HG03175 (cell line): ENCODE measurements at regions not wholly inside any gene's neighbourhood (a gene's known extent, or its start where the extent isn't known, plus 50 kb on each side); places are given as distances from the start of the nearest gene placed in this dataset.
"Not testable (repeated sequence)": the region's sequence is repeated elsewhere in the genome, so short reads cannot be mapped to it uniquely, and the experiment has no call there.

Experiments used
- ATAC-seq: cut with Tn5 transposase; IDR thresholded peaks from one replicate; pipeline ENCODE4 v1.9.1; 2021; ENCODE audit warnings: mild to moderate bottlenecking, moderate library complexity; ENCODE audit not compliant: unreplicated experiment

DNA sequence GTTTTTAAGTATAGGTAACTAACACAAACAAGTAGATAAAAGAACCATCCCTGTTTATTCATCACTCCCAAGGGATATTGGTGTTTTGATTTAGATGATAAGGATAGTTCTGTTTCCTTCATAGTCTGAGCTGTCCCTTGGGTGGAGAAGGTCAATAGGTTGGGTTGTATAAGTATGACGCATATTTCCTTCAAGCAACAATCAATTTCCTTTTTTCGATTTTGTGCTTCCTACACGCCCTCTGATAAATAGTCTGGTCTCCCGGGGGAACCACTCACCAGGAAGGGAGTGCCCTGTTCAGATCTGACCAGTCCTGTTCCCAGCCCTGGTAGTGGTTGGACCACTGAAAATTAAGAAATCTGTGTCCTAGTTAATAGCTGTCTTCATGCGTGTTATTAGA, 378.8 kb upstream of the FAR2 start:
- ATAC-seq: no peak

DNA sequence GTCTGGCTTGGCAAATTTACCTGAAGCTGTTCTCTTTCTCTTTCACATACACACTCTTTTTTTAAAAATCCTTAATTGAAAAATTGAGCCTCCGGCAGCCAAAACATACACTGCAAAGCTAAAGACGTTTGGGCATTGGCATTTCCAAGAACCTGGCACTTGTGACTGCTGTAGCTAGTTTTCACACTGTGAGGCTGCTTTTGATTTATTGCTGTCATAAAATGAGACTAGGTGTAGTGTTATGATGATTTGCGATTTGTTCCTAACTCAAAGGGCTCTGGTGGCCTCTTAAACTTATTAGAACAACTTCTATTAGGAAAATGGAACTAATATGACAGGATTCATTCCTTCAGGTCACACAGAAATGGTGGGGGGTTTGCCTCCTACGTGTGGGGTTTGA, 377.1 kb upstream of the FAR2 start:
- no peak for ATAC-seq

DNA sequence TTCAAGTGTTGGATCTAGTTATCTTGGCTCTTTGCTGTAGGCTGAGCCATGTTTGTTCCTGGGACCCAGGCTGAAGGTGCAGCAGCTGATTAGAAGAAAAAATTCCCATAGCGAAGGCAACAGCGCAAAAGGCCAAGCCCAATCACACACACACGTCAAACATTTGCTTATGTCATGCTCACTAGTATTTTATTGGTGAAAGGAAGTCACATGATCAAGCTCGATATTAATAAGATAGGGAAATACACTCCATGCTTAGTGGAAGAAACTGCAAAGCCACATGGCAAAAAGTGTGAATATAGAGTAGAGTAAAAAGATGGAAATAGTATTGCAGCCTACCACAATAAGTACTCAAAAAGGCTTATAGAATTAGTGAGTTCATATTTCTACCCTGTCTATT, 373.5 kb upstream of the FAR2 start:
- ATAC-seq: no peak

DNA sequence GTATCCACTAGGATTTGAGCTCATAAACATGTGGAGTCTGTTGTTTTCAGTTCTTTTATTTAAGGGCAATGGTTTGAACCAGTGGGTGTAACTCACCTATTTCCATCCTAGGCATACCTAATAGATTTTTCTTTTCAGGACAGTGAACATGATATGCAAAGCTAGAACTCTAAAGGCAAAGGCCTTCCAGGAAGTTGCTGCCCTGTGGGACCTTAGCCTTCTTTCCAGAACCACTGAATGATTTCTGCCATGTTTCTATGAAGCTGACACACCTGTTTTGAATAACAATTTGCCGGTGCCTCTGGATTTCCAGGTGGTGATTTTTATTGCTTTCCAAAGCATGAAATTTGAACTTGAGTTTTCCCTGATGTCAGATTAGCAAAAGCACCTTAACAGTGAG, 372.9 kb upstream of the FAR2 start:
- ATAC-seq: no peak

DNA sequence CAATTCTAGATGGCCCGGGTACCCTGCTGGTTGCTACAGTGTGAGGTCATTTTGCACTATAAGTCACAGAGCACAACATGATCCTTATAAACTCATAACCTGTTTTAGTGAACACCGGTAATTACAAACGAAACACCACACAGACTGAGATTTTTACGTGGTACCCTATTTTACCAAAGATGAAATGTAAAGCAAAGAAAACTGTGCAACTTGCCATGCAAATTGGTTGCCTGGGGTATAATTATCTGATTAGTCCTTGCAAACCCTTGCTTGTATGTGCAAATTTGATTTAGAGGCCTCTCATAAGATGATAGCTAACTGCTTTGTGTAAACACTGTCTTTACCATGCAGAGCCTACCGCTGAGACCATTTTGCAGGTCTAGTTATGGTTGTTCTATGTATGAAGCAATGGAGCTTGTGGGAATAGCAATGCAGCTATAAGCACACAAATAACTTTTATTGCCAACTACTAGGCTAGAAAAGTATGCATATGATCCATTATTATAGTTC, 372.1 kb upstream of the FAR2 start:
- ATAC-seq: no peak

DNA sequence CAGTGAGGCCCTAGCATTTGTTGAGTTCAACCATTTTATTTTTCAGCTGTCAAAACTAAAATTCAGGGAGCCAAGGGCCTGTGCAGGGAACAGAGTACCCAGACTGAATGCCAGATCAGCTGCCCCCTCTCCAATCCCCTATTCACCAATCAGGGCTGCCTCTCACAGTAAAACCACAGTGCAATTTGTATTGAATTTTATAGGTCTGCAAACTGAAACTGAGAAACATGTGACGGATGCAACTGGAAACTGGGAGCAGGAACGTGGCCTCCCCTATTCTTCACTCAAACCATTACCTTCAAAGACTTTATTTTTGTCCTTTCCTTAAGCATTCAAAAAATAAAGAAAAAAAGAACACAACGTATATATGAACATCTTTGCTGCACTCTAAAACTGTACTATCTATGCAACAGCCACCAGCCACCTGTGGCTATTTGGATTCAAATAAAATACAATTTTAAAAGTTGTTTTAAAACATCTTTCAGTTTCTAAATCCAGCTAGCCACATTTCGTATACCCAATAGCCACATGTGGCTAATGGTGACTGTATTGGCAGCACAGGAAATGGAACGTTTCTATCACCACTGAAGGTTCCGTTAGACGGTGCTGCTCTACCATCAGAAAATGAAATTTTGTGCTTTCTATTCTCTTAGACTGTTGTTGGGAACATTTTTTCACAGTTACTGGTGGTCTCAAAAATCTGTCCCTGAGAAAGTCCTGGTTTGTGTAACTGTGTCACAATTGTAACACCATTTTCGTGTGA, 371.3 kb upstream of the FAR2 start:
- ATAC-seq: no peak

DNA sequence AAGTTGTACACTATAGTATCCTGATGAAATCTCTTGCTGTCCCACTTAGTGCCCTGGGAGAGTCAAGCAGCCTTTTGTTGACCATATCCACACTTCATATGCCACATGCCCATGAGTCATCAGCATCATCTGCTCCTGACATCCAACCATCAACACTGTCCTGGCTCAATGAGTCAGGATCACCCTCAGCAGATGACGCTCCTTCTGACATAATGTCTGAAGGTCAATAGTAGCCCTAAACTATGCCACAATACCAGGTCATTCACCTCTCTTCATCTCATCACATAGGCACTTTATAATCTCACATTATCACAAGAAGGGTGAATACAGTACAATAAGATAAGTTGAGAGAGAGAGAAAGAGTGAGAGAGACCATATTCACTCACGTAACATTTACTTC, 369.0 kb upstream of the FAR2 start:
- no peak for ATAC-seq

DNA sequence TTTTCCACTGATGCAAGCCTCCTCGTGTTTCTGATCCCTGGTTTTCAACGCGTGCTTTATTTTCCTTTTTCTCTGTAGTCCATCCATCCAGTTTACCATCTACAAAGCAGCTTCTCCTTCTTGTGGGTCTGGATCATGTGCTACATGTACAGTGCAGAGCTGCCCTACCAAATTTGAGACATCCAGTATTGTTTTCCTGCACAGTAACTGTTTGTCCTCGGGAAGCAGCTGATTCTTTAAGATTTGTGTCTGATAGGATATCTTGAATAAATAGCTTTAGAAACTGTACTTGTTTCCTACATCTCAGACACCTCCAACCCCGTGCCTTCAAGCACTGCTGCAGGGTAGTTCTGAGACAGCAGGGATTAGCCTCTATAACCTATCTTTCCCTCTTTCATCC, 368.1 kb upstream of the FAR2 start:
- no peak for ATAC-seq

DNA sequence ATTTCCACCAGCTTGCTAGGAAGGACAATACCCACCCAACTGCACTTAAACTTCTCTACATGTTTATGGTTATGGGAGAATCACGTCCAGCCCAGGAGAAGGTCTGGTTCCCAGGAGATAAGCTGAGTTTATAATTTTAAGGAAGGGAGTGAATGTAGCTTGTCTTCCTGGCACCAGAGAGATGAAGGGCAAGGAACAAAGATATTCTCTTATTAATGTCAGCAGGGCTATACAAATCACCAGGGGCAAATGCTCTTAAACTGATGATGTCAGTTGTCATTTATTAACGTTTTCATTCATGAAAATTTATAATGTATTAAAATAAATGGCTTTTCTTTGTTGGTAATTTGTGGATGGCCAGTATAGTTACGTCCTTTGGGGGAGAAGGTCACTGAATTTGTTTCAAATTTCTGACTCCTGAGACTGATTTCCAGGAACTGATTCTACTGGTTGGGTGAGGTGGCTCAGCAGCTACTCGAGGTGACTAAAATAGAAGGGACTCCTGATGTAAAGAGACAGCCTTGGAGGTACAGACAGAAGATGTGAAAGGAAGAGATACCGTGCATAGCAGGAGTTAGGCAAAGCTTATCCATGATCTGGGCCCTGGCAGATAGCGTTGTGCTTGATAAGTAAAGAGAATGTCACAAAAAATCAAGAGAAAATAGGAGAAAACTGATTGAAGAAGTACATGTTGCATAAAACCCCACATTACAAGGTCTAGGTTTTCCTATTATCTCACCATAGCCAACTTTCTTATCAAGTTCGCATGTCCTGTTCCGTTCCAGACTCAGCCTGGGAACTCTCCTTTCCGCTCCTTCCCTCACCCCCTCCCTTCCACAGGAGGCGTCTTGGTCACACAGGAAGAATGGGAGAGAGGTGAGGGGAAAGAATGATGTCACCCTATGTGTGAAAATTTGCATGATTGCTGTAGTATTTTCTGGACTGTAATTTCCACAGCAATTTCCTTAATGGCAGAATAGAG, 367.1 kb upstream of the FAR2 start:
- no peak for ATAC-seq

DNA sequence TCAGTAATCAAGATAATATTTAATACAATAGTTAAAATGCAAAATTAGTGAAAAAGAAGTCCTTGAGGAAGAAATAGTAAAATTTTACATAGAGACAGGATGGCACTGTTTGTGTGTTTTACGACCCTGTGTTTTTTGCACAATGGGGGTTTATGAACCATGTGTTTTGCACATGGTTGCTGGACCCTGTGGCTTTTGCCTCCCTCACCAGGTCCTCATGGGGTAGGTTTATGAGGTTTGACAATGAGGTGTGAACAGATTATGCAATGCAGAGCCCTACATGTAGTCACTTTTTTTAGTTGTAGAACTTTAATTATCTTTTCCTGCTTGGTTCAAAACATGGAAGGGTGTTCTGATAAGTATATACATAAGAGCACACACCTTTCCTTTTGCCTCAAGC, 366.3 kb upstream of the FAR2 start:
- ATAC-seq: no peak

DNA sequence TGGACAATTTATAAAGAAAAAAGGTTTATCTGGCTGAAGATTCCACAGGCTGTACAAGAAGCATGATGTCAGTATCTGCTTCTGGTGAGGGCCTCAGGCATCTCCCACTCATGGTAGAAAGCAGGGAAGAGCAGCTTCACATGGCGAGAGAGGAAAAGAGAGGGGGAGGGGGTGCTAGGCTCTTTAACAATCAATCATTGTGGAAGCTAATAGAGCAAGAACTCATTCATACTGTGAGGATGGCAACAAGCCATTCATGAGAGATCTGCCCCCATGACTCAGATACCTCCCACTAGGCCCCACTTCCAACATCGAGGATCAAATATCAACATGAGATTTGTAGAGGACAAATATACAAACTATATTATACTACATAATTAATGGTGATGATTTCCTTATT, 361.9 kb upstream of the FAR2 start:
- ATAC-seq: no peak

DNA sequence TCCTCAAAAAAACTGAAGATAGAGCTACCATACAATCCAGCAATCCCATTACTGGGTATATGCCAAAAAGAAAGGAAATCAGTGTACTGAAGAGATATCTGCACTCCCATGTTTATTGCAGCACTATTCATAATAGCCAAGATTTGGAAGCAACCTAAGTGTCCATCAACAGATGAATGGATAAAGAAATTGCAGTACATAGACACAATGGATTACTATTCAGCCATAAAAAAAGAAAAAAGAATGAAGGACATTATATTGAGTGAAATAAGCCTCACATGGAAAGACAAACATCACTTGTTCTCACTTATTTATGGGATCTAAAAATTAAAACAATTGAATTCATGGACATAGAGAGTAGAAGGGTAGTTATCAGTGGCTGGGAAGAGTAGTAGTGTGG, 360.8 kb upstream of the FAR2 start:
- not testable (repeated sequence) for ATAC-seq

DNA sequence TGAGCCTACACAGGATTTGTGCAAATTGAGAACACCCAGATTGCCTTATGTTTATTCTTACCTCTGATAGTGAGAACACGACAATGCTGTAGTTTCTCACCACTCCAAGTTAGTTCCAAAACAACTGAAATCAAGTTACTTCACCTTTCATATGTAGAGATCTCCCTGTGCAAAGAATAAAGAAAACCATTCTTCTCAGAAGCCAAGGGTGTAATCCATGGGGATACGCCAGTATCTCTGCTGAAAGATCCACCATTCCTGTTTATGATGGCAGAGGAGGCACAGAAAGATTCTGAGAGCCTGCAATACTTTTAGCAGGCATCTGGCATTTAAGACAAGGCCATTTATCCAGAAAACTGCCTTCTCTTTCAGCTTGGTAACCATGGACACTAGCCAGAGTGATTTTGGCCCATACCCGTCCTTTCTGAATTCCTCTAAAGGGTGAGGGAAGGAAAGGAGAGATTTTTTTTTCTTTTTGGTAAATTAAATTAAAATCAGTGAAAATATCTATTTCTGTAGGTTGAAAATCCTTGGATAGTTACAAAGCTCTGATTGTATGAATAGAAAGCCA, 355.4 kb upstream of the FAR2 start:
- ATAC-seq: no peak

DNA sequence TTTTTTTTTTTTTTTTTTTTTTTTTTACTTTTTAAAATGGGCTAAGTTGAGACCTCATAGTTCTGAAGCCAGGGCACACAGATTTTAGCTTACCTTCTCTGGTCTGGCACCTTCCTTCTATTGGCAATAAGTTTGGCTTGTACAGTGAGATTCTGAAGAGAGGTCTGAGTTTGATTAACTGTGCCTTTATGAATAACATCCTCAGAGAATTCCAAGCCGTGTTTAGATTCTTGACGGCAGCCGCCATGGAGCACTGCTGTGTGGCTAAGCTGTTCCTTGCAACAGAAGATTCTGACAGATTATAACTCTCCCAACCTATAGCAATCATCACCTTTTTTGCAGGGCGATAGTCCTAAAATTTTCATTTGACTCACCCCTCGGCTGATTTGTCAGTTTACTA, 354.9 kb upstream of the FAR2 start:
- ATAC-seq: no peak

DNA sequence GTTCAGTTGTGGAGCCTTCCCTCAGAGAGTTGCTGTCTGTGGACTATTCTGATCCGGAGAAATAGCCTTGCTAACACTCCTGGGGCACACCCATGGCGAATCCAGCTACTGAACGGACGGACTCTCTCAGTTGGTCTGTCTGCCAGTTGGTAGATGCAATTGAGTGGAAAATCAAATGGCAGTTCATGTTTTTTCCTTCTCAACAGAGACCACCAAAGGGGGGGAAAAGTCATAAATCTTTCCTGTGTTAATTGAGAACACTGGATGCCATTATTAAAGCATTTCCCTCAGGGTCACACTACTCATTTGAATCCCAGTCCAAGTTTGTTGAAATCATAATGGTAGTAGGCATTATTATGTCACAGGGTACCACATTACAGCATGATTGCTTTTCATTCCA, 354.3 kb upstream of the FAR2 start:
- ATAC-seq: no peak

DNA sequence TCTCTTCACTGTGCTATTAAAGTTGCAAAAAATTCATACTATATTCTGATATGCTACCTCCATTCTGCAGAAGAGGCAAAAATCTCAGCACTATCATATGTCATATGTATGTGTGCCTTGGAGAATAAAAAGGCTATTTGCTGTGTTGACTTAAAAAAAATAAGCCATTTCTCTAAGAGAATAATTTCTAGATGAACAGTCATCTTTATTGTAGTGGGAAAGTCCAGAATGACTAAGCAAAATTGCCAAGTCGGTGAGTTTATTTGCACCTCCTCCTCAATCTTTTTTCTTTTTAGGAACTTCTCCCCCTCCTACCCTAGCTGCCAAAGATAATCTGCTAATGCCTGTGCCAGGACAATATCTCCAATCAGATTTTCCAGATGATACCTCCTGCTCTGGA, 353.8 kb upstream of the FAR2 start:
- ATAC-seq: no peak

DNA sequence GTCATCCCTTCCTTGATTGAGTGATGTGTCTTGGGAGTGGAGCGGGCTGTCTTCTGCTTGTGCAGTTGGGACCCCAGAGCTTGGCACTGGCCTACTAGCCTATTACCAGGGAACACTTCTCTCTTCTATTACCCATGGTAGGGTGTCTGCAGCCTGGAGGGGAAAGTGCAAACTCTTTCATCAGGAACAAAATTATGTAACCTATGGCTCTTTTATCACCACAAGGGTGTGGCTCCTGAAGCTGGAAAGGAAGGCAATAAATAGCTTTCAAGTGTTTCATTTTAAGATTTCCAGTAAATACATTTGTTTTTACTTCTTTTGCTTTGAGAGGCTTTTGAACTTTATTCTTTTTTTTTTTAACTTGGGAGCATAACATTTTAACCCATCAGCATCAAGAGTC, 349.7 kb upstream of the FAR2 start:
- ATAC-seq: no peak

DNA sequence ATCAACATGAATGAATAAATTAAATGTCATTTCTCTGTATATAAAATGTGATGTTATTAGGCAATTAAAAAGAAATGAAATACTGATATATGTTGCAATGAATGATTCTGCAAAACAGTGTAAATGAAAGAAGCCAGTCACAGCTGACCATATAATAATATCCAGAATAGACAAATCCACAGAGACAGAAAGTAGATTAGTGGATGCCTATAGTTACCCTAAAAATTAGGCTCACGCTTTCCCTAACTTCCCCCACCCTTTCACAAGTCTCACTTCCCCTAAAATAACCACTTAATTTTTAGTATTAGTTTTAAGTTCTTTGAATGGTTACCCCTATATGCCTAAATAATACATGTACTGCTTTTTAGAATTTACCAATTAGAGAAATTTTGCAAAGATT, 348.9 kb upstream of the FAR2 start:
- ATAC-seq: peak; percentile 86

DNA sequence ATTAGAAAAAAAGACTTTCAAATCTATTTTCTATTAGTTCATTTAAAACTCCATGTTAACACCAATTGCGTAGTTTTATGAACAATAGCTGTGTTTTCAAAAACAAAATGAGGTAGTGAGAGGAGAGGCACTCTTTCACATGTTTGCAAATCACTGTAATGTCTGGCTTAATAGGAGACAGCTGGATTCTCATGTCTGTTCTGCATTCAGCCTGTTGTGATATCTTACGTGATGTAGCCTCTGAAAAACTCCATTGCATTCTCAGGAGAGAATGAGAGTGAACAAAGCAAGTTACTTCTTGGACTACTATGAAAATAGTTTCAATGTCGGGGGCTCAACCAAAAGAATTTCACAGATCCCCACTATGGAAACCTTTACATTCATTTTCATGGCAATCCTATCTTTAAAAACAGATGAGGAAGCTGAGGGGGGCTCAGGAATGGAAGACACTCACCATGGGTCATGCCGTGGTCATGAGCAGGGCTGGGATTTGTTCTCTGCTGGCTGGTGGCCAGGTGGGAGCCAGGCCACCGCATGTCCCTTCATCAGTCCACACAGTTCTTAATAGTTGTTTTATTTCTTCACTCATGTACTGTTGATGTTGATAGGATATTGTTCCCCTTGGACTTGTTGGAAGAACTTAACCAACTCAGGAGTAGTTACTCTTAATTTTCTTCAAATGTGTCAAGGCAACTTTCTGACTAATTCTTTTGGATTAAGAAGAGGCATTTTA, 346.2 kb upstream of the FAR2 start:
- no peak for ATAC-seq

DNA sequence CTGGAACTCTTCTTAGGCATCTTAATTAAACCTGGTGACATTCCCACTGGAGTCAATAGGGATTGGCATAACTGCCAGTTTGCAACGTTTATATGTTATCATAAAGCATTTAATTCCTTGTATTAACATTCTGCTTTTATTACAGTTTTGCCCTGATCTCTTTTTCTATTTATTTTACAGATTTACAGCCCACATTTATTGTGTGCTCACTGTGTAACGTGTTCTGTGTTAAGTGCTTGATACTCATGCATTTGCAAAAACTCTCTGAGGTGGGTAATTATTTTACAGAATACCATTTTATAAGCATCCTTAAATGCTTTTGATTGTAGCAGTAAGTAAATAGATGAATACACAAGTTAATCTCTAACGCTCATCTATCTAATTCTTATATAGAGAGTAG, 341.5 kb upstream of the FAR2 start:
- ATAC-seq: no peak

DNA sequence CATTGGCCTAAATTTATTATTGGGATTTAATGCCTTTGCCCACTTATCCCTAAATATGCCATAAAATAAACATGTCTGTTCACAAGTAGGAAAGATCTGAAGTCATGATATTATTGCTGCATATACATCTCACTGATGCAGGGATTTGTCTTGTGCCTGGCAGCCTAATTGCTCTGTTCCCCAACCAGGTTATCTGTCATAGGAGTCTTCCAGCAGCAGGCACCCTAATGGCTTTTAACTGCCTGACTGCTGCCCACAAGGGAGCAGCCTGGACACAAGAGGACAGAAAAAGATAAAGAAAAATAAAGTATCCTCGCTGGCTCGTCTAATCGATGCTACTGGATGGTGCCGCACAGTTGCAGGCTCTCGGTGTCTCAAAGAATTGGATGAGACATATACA, 337.6 kb upstream of the FAR2 start:
- no peak for ATAC-seq
